GM19035 (cell line): ENCODE measurements at regions not wholly inside any gene's neighbourhood (a gene's known extent, or its start where the extent isn't known, plus 50 kb on each side); places are given as distances from the start of the nearest gene placed in this dataset.
"Not testable (repeated sequence)": the region's sequence is repeated elsewhere in the genome, so short reads cannot be mapped to it uniquely, and the experiment has no call there.

Experiments
- ATAC-seq: cut with Tn5 transposase; IDR thresholded peaks from one replicate; pipeline ENCODE4 v1.9.1; 2021; ENCODE audit not compliant: unreplicated experiment

DNA sequence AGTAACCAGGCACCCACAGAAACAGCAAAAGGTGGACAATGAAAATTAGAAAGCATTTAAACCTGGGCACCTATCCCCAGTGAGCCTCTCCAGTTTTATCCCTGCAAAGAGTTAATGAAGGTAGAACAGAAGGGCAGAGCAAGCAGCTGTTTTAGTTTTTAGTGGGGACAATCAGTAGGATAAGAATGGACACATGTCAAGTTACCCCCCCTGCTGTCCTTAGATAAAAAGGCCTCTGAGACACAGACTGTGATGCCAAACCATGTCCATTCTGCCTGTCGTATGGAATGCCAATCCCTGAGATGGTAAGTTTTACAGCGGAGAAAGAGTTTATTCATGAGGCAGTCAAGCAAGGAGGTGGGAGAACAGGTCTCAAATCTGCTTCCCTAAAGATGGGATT, 162.6 kb upstream of the AGR3 start:
- no peak for ATAC-seq

DNA sequence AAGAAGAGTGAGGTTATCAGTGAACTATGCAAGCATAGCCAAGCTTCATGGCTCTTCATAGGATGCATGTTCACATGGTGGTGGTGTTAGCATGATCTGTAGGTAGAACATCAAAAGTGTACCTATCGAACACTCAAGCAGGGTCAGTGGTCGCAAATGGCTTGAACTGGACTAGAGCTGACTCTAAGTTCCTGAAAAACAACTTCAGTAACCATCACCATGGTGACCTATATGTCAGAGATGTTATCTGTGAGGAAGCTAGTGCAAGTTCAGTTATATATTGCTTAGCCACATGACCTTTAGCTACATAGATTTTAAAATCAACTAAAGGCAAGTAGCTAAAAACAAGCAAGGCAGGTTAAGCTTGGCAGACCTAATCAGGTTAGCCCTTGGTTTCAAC, 163.1 kb upstream of the AGR3 start:
- ATAC-seq = no peak

DNA sequence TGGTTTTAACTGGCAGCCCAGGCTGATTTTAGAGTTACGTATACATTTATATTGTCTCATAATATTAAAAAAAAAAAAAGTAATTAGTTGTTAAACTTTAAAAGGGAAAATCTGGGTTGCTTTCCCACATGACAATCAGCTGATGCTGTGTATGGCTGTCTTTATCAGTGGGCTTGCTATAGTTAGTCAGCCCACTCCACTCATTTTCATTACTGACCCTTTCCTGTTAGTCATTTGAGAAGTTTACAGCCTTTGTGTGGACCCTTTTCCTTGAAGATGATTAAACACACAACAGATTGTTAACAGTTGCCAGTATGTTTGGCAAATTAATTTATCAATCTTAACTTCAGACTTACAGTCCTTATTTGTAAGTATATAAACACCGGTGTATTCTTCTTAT, 164.5 kb upstream of the AGR3 start:
- no peak for ATAC-seq

DNA sequence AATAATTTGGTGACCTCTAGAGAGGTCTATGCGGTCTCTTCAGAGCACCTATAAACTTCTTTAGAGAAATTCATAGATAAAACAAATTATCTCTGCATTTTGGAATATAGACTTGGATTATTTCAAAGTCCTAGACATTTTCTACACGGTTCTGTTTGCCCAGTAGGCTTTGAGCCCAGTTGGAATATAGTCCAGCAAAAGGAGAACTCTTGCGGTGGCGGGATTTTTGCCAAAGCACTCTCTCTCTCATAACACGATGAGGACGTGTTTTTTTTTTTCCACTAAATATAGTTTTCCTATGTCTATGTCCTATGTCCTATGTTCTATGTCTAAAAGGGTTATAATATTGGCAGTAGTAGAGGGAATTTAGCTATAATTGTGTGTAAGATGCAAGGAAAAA, 164.9 kb upstream of the AGR3 start:
- ATAC-seq = no peak

DNA sequence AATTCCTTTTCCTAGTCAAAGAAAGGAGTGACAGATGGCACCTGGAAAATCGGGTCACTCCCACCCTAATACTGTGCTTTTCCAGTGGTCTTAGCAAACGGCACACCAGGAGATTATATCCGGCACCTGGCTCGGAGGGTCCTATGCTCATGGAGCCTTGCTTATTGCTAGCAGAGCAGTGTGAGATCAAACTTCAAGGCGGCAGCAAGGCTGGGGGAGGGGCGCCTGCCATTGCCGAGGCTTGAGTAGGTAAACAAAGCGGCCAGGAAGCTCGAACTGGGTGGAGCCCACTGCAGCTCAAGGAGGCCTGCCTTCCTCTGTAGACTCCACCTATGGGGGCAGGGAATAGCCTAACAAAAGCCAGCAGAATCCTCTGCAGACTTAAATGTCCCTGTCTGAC, 171.4 kb upstream of the AGR3 start:
- not testable (repeated sequence) for ATAC-seq

DNA sequence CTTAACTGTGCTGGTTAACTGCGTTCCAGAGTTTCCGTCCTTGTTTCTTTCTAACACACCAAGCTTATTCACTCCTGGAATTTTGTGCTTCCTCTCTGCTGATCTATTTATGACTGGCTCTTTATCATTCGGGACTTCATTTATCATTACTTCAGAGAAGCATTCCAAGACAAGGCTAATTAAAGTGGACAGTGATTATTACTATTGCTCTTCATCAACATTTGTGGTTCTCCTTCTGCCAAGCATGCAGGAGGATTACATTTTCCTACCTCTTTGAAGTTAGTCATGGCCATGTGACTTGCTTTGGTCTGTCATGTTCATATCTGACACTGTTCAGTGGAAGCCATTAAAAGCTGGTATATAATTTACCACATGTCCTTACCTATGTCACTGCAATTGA, 172.4 kb upstream of the AGR3 start:
- no peak for ATAC-seq

DNA sequence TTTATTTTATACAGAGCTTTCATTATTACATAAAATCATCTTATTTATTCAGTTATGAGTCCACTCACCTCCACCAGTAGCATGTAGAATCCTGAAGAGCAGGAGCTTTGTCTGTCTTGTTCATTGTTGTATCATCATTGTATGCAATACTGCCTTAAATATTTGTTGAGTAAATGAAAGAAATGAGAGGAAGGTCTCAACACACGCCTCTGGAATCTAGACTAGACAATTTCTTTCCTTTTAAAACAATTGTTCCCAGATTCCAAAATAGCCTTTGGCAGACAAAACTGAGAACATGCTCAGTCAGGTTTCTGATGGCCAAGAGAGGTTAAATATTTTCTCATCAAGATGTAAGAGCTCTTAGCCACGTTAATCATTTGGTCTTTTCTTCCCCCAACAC, 173.1 kb upstream of the AGR3 start:
- ATAC-seq = no peak

DNA sequence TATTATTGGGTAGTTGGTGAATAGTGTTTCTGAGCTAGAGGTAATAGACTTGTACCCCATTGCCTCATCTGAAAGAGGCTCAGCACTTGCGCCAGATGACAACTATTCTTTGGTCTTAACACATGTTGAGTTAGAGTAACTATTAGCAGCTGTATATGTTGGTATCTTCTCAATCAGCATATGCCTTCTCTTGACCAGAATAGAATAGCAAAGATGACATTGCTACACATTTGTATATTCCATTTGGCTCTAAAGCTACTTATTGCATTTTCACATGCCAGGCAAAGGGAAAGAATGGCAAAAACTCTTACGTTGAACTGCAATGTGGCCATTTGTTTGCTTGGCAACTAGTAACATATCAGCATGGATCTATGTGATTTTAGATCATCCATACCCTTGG, 173.8 kb upstream of the AGR3 start:
- ATAC-seq = no peak

DNA sequence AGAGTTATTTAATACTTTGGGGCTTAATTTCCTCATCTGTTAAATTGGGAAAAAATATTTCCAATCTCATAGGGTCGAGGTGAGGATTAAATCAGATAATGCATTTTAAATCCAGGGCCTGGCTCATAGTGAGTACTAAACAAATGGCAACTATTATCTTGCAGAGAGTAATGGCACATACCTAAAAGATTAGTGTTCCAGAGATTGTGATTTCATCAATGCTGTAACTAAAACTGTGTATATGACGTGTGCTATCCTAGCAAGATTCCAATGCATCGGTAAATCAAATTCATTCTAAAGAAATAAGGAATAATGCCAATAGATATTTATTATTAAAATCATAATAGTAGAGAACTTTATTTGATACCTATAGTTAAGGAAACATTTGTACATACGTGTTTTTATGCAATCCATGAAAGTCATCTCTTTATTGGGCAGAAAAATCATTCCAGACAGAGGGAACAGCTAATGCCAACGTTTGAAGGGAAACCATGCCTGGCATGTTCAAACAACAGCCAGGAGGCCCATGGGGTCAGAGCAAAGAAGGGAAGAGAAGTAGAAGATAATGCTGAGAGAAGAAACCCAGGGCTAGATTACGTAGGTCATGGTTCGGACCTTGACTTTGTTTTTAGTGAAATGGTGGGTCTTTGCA, 174.8 kb upstream of the AGR3 start:
- no peak for ATAC-seq

DNA sequence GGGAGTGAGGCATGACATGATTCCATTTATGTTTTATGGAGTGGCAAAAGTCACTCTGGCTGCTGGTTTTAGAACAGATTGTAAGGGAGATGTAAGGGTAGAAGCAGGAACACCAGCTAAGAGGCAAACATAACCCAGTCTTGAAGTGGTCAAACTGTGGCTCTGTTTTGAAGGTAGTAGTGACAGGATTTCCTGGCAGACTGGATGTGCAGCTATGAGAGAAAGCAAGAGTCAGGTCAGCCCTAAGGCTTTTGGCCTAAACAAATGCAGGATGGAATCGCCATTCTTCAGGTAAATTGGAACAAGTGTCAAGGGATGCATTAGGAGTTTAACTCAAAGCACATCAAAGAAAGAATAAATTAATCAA, 175.3 kb upstream of the AGR3 start:
- no peak for ATAC-seq

DNA sequence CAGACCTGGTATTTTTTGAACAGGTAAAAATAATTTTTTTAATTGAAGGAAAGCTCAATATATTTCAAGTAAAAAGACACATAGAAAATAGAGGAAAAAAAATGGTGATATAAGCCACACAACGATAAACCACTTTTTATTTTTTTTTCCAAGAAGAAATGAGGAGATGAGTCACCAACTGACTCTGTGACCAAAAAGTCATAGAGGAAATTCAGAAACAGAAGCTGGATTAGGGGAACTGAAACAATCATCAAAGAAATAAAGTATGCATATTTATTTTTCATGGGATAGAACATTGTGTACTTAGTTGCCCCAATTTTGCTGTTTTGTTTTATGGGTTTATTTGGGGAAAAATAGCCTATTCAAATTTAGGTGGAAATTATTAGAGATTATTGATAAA, 176.8 kb upstream of the AGR3 start:
- no peak for ATAC-seq

DNA sequence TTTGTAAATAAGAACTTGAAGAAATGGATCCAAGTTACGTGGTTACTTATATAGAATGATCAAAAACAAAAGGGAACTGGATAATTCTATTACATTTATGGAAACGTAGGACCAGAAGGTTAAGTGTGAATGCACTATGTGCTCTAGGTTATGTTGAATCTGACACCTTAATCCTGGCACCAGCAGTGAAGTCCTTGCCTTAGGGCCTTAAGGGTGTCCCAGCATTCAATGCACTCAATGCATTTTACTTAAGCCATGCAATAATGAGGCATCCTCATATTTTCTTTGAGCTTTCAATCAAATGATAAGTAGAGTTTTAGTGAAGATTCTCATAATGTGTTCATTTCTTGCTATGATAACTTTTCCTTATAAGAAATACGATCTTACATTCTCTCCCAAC, 178.3 kb upstream of the AGR3 start:
- no peak for ATAC-seq

DNA sequence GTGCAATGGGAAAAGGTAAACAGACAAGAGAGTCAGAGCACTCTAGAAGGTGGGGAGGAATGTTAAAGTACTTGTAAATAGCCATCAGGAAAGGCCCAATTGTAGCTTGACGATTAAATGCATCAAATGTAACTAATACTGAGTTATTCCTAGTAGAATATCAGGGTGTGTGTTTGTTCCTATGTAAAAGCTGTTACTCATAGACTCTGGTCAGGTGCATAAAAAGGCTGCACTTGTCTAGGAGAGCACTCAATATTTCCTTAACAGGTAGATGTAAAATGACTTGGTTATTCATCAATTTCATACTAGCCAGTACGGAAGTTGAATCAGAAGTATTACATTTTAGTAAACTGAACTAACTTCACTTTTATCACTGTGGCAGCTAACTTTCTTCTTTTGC, 179.7 kb upstream of the AGR3 start:
- no peak for ATAC-seq

DNA sequence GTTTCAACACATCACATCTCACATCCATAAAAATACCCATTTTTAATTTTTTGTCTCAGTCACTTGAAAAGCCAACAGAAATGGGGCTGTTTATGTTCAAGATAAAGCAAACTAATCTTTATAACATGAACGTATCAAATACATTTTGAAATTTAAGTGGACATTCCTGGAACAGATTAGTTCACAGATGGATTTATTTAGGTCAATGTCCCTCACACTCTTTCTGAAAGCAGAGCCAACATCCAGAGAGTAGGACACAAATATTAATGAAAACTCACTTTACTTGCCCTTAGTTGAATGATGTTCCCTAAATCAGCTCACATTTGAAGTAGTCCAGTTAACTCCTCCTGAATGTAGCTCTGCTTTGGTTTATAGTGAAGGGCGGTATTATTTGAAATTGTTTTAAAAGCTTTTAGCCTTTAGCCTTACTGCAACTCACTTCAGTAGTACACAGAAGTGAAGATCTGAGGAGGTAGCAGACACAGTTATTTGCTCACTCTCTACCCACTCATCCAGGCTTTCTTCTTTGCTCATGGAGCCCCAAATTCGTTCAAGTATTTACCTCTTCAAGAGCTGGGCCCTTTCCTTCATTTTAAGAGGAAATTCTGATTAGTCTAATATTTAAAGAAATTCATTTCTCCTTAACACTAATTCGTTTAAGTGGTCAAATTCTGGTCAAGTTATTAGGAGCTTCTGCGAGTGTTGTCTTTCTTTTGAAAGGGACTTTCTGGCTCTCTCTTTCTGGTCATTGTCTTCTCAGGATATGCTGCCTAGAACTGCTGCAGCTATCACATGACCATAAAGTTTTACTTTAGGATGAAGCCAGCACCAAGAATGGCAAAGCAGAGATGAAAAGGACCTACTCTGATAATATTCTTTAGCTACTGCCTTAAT, 180.6 kb upstream of the AGR3 start:
- no peak for ATAC-seq

DNA sequence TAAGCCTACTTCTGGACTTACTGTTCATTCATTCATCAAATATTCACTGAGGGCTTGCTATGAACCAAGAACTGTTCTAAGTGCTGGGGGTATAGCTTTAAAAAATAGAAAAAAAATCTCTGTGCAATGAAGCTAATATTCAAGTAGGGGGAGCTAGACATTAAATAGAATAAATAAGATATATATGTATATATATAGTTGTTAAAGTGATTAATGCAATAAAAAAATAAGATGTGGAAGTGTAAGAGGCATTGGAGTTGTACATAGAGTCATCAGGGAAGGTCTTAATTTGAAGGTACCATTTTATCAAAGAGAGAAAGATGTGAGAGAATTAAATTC, 181.2 kb upstream of the AGR3 start:
- ATAC-seq = no peak

DNA sequence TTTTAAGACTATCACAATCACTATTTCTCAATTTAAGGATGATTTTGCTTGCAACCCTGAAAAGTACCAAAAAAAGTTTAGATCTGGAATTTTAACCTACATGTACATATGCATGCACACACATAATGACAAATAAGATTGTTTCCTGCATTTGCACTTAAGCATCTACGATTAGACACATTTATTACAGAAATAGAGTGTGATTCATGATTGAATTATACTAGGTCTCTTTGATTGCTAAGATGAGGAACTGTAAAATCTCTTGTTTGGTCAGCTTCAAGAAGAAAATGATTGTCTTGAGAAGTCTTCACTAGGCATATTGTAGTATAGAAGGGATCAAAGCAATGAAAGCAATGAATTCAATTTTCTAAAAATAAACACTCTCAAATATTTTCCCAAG, 185.9 kb upstream of the AGR3 start:
- ATAC-seq = no peak

DNA sequence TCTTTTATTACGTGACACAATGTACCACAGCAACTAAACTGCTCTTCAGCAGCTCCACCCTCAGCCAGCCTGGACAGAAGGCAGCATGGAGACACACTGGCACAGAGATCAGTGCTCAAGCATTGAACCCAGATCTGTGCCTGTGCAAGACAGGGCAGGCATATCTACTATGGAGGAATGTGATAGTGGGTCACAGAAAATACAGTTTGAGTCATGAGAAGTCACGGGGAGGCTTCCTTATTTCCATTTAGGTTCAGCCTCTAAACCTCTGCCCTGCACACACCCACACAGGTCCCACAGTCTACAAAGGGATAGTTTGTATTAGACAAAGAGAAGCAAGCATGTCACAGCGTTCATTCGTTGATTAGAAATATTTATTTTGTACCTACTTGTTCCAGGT, 187.4 kb upstream of the AGR3 start:
- peak; percentile 43 for ATAC-seq

DNA sequence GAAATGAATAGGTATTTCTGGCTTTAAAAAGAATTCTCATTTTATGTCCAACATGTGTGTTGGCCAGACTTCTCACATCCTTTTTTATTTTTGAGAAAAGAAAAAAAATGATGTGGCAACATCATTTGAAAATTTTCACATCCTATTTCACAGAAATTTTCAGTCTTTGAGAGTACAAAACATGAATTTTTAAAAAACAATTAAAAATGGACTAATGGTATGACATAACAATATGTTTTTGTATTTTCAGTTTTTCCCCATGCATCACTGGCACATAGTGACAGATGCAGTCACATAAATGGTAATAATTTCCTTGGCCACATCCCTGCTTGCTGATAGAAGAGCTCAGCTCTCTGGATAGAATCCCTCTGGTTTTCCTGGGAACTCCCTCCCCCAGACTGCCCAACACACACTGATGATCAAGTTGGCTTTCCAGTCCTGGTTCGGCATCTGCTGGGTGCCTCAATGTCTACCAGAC, 188.5 kb upstream of the AGR3 start:
- no peak for ATAC-seq

DNA sequence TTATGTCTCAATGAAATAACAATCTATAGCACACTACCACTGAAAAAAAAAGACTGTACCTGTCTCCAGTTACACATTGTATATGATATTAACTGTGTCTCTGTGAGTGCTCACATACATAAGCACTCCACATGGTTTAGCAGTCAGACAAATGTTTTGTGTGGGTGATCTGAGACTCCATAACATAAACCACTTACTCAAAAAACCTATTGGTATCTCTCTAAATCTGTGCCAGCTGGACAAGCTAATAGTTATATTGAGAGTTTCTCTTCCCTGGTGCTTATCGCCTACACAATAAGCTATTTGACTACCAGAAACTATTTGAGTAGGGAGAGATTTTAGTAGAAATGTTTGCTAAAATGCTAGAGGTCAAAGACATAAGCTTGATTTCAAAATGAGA, 190.1 kb upstream of the AGR3 start:
- ATAC-seq = peak; percentile 60

DNA sequence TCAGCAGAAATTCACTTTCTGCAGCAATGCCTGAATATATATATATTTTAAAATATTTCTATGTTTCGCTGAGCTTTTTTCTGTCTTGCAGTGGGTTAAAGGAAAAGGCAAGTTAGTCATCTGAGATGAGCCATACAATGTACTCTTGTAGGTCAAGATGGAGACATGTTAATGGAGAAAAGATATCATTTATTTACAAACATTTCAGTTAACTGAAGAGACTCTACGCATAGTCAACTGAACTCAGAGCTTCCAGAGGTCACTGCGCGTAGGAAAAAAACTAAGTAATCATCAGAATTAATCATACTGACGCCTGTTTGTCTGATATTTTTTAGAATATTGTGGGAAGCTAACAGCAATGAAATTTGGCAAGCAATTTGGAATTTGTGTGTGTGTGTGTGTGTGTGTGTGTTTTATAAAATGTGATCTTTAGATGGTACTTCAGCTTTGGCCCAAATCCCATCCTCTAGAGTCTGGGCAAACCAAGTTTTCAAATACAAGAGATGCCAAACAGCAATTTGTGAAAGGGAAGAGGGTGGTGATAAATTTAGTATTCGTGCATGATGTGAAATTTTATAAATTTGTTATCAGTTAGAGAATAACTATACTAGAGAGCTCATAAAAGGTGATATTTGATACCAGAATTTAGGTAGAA, 193.9 kb upstream of the AGR3 start:
- no peak for ATAC-seq

DNA sequence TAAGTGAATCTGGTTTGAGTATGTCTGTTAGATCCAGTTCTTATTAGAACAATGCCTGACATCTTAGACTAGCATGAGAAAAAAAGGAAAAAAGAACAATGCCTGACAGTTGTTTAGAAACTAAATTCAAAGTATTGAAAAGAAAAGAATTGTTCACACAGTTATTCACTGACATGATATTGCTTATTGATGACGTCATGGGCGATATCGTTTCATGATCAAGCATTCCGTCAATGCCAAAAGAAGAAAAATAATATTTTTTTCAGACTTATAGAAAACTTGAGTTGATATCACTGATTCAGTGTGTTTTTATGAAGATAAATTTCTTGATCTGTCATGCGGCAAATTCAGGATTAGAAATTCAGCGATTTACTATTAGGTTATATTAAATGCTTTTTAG, 196.5 kb upstream of the AGR3 start:
- ATAC-seq = no peak
